ENCODE measurements at regions not wholly inside any gene's neighbourhood (a gene's known extent, or its start where the extent isn't known, plus 50 kb on each side); places are given as distances from the start of the nearest gene placed in this dataset.

DNA sequence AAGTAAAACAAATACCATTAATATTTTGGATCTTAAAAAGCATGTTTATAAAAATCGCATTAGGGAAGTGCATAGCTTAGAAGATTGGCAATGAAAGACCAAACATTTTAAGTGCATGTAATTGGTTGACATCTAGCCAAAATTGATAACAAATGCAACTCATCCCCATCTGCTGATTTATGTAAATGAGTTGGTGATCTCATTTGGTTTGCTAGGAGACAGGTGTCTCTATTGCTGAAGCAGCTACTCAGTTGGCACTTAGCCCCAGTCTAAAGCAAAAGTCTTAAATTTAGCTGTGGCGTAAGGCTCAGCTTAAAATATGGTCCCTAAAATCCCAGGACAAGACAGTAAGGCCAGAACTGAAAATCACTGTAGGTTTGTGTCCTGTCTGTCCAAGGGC lies 113.5 kb upstream of the CHL1 start:
- TF ChIP-seq, protein P1, sequence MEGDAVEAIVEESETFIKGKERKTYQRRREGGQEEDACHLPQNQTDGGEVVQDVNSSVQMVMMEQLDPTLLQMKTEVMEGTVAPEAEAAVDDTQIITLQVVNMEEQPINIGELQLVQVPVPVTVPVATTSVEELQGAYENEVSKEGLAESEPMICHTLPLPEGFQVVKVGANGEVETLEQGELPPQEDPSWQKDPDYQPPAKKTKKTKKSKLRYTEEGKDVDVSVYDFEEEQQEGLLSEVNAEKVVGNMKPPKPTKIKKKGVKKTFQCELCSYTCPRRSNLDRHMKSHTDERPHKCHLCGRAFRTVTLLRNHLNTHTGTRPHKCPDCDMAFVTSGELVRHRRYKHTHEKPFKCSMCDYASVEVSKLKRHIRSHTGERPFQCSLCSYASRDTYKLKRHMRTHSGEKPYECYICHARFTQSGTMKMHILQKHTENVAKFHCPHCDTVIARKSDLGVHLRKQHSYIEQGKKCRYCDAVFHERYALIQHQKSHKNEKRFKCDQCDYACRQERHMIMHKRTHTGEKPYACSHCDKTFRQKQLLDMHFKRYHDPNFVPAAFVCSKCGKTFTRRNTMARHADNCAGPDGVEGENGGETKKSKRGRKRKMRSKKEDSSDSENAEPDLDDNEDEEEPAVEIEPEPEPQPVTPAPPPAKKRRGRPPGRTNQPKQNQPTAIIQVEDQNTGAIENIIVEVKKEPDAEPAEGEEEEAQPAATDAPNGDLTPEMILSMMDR (IDR thresholded peaks at IDR 0.05; ENCODE audit: insufficient read depth, low read depth, low read length), result no peak
- no peak for DNase-seq (ENCODE audit: low read depth)
- no peak overlapping the region for H3K4me3 ChIP-seq (ENCODE audit: low read depth, low read length)

DNA sequence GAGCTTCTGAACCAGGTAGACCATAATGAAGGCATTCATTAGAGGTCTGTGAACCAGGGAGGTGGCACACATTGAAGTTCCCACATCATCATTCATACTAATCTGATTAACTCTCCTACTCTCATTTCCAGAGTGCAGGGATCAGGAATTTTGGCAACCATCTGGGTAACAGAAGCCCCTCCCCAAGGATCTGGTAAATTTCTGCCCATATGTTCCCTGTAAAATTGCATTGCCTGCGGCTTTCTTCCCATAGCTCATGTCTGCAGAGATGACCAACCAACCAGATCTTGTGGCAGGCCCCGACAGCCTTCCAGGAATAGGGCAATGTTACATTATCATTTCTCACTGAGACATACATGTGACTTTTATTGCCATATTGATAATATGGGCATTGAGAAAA lies 111.4 kb upstream of the CHL1 start:
- no peak for DNase-seq (ENCODE audit: low read depth)
- TF ChIP-seq, protein P1 (IDR thresholded peaks at IDR 0.05; ENCODE audit: insufficient read depth, low read depth, low read length), result no peak
- H3K4me3 ChIP-seq (ENCODE audit: low read depth, low read length), result no peak overlapping the region

DNA sequence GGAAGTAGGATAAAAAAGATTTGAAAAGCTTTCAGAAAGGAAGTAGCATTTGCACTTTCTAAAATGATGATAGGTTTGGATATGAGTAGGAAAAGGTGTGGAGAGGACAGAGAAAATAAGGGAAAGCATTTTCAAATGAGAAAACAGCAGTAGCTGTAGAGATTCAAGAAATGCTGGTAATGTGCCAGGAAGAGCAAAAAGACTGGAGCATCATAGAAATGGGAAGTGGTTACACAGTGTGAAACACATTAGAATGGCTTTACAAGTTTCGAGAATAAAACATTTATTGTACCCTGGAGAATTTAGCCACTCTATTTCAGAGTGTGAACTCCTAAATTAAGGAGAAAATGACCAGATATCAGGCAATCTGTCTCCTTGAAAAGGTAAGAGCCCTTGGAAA lies 108.3 kb upstream of the CHL1 start:
- DNase-seq (ENCODE audit: low read depth), result no peak
- no peak overlapping the region for H3K4me3 ChIP-seq (ENCODE audit: low read depth, low read length)
- TF ChIP-seq, protein P1 (IDR thresholded peaks at IDR 0.05; ENCODE audit: insufficient read depth, low read depth, low read length), result no peak

DNA sequence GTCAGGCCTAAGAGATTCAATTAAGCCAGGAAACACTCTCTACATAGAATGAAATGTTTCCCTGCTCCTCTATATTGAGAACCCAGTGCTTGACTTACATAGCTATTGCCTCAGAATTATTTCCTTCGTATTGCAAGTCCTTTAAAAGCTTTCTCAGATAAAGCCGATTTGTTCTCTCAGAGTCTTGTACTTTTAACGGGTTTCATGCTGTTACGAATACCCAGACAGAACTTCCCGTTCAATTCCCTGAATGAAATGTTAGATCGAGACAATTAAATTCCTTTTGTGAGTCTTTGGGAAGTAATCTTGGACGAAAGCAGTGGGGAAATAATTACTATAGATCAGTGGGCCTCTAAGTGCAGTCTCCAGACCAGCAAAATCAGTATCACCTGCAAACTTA lies 102.8 kb upstream of the CHL1 start:
- no peak overlapping the region for H3K4me3 ChIP-seq (ENCODE audit: low read depth, low read length)
- no peak for DNase-seq (ENCODE audit: low read depth)
- TF ChIP-seq, protein P1 (IDR thresholded peaks at IDR 0.05; ENCODE audit: insufficient read depth, low read depth, low read length), result no peak

DNA sequence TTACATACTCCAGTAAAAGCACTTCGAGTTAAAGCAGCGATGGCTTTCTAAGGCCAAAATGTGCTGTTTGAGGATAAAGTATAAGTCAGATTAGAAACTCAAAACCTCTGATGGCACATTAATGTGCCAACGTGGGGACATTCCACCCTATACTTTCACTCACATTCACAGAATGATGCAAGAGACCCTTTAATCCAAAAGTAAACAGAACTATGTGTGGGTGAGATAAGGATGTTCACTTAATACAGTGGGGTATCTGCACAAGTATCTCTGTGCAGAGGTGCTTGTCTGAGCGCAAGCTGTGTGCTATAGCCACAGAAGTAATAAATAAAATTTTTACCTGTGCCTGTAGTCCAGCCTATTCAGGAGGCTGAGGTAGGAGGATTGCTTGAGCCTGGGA lies 100.3 kb upstream of the CHL1 start:
- no peak for DNase-seq (ENCODE audit: low read depth)
- H3K4me3 ChIP-seq (ENCODE audit: low read depth, low read length), result no peak overlapping the region
- TF ChIP-seq, protein P1 (IDR thresholded peaks at IDR 0.05; ENCODE audit: insufficient read depth, low read depth, low read length), result no peak

DNA sequence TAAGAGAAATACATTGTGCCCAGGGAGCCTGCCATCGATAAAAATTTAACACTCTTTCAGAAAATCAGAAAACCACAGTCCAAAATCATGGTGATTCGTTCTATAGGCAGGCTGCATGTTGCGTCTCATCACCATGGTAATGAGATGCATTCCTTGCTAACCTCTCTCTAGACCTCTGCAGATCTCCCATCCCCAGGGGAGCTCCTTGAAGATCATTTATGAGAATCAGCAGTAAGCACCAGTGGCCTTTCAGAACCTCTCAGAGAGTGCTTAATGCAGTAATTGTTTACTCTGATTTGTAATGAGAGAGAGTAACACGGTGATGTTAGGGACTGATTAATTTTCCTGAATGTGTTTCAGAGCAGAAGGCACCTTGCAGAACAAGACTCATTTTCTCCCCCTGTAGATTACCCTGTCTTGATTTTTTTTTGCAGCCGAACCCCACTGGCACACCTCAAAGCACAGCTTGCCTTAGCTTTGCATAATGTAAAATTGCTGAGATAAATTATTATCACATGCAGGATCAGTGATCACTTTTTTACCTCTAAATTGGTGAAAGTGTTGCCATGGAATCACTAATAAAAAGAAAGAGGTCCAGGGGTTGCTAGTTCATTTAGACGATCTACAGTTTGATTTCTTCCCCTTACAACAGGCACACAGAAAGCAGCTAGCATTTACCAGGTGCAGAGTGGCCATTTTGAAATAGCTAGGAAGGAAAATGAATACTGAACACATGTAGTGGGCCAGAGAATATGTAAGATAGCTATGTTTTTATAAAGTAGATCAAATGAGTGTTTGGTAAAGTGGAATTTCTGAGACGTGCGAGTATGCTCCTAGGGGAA lies 98.9 kb upstream of the CHL1 start:
- H3K4me3 ChIP-seq (ENCODE audit: low read depth, low read length), result no peak overlapping the region
- DNase-seq (ENCODE audit: low read depth), result no peak
- TF ChIP-seq, protein P1 (IDR thresholded peaks at IDR 0.05; ENCODE audit: insufficient read depth, low read depth, low read length), result no peak

DNA sequence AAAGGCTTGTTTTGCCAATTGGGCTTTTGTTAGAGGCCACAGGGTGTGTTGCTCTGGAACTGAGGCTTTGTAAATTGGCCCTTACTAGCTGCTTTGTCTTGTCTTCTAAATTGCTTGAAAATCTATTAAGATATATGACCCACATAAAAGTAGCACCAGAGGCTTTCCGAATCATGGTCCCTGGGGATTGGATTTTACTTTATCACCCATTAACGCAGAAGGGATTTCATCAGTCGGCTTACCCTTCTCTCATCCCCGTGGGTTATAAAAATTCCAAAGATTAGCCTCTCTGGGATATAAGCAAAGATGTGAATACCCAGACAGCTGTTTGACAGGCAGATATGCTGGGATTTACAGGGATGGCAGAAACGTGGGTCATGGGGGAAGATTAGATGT lies 98.3 kb upstream of the CHL1 start:
- TF ChIP-seq, protein P1 (IDR thresholded peaks at IDR 0.05; ENCODE audit: insufficient read depth, low read depth, low read length), result no peak
- no peak for DNase-seq (ENCODE audit: low read depth)
- no peak overlapping the region for H3K4me3 ChIP-seq (ENCODE audit: low read depth, low read length)

All from fibroblast of villous mesenchyme (primary cell).